NCI-H460 (cell line): ENCODE measurements at regions not wholly inside any gene's neighbourhood (a gene's known extent, or its start where the extent isn't known, plus 50 kb on each side); places are given as distances from the start of the nearest gene placed in this dataset.

Experiments used
- DNase-seq: peaks from one replicate; pipeline ENCODE4 v3.0.0-alpha.2; 2016; ENCODE audit warnings: low read depth; ENCODE audit errors: extremely low read depth

- no peak for DNase-seq
Observed at GRCh38 chr2:12964904-12965539, 248.3 kb downstream of the TRIB2 start.

- no peak for DNase-seq
Observed at GRCh38 chr2:12965540-12966269, 249.0 kb downstream of the TRIB2 start.

DNA sequence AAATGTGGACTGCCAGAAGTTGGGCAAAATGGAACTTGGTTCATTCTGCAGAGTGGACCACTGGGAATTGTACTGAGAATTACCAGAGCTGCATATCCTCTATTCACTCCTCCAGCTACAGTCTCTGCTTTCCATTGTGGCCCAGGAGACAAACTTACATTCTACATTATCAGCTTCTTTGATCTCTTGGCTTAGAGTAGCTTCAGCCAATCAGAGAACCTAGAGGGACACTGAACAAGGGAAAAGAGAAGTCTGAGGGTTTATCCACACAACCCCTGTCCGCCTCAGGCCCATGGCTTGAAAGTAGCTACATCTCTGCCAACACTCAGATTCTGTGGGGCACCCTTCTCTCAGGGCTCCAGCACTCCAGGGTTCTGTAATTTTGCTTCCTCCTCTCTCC lies 251.1 kb downstream of the TRIB2 start:
- DNase-seq: no peak

DNA sequence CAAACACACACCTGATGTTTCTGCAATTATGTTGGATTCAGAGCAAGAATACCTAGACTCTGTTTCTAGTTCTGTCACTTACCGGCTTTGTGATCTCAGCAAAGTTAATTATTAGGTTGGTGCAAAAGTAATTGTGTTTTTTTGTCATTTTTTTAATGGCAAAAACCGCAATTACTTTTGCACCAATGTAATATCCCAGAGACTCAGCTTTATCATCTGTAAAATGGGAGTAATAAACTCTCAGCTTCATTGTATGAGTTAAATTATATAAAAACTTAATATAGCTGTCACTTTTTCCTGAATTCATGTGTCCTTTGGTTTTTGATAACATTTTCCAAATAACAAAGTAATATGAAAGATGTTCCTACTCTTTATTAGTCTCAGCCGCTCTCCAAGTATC lies 251.7 kb downstream of the TRIB2 start:
- DNase-seq: no peak

- no peak for DNase-seq
Observed at GRCh38 chr2:12970861-12971260, 254.1 kb downstream of the TRIB2 start.

GRCh38 chr2:12971581-12972365 lies 255.0 kb downstream of the TRIB2 start:
- DNase-seq: no peak

DNA sequence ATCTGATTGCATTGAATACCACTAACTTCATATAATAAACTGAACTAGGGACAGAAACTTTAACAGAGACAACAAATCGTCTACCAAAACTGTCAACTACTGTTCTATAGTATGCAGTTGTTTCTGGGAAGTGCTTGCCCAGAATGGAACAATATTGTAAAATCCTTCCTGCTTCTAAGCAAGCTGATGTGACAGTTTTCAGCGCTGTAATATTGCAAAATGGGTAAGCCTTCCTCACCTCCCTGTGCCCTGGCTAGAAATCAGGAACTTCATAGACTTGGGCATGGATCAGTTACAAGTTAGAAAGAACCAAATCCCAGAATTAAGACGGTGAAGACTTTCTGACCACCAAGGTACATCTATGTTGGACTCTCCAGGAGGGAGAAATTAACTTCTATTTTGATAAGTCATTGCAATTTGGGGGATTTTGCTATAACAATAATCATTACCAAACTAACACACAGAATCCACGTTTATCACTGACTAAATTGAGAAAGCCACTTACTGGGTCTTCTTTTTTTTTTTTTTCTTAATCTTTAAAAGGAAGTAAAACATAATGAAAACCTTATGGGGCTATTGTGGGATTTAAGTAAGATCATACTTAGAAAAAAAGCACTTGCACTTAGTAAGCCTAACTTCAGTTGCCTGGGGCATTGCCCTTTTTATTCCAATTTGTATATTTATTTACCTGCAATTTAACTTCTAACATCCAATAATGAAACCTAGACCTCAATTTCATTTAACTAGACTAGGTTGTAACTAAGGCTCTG lies 261.5 kb downstream of the TRIB2 start:
- no peak for DNase-seq

GRCh38 chr2:12979066-12979465 lies 262.3 kb downstream of the TRIB2 start:
- no peak for DNase-seq

- DNase-seq: no peak
Observed at GRCh38 chr2:12980817-12981216, 264.1 kb downstream of the TRIB2 start.

- no peak for DNase-seq
Observed at GRCh38 chr2:12982149-12982584, 265.4 kb downstream of the TRIB2 start.

DNA sequence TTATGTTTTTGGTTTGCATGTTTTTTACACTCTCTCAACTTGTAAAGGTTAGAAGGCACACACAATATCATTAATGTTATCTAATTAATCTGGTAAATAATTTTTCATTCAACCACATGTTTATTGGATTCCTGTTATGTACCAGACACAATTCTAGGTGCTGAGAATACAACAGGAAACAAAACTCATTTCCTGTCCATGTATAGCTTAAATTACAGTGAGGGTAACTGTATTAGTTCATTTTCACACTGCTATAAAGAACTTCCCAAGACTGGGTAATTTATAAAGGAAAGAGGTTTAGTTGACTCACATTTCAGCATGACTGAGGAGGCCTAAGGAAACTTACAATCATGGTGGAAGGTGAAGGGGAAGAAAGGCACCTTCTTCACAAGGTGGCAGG lies 270.5 kb downstream of the TRIB2 start:
- no peak for DNase-seq

GRCh38 chr2:12988279-12988678 lies 271.5 kb downstream of the TRIB2 start:
- DNase-seq: no peak

- DNase-seq: no peak
Observed at GRCh38 chr2:12990523-12990922, 273.8 kb downstream of the TRIB2 start.

DNA sequence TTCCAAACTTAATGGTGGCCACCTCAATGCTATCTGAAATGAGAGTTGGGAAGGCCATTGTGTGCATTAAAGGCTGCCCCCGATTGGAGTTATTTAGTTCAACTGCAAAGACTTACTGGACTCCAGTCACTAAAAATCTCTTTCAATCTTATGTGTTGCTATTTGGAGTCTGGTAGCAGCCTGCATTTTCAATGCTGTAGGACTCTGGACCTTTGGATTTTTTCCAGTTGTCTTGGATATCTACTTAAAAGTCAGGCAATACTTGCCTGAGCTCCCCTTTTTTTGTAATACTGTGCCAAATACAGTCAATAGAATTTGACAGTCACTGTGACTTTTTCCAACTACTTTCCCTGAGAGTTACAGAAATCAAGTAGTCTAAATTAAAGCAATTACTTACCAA lies 281.9 kb downstream of the TRIB2 start:
- no peak for DNase-seq

- DNase-seq: no peak
Observed at GRCh38 chr2:13000664-13001363, 284.1 kb downstream of the TRIB2 start.

GRCh38 chr2:13001408-13001807 lies 284.7 kb downstream of the TRIB2 start:
- DNase-seq: no peak

- no peak for DNase-seq
Observed at GRCh38 chr2:13002536-13003331, 286.0 kb downstream of the TRIB2 start.

DNA sequence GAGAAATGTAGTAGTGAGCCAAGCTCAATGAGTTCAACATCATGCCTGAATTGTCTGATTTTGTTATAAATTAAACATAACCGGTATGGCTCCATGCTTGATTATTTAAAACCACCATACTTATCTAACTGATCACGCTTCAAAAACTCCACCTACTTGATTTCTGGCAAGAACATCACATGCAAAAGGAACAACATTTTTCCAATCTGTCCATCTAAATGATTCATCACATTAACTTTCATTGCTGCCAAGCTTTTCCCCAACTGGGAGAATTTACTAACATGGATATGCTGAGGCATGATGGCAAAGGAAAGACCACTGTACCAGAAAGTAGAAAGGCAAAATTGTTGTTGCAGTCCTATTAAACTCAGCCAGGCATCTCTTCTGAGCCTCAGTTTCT lies 286.8 kb downstream of the TRIB2 start:
- DNase-seq: no peak

DNA sequence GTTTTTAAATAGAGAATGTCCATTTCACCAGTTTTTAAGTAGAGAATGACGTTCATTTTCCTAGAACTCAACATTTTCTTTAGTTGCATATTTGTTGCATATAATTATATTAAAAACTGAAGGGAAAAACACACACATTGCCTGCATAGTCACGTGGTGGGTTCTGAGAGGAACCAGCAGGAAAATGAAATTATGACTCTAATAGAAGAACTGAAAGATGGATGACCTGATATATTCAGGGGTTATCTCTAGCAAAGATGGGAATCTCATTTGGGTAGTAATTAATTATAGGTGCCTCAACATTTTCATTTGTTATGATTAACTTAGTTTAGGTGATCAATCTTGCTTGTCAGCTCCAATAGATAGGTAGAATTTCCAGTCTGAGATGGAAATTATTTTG lies 288.3 kb downstream of the TRIB2 start:
- no peak for DNase-seq
